HG02870 (cell line): ENCODE measurements at regions not wholly inside any gene's neighbourhood (a gene's known extent, or its start where the extent isn't known, plus 50 kb on each side); places are given as distances from the start of the nearest gene placed in this dataset.

Experiments
- ATAC-seq: cut with Tn5 transposase; IDR thresholded peaks from one replicate; pipeline ENCODE4 v1.9.1; 2021; ENCODE audit warnings: mild to moderate bottlenecking, moderate library complexity; ENCODE audit not compliant: unreplicated experiment

- peak; percentile 22 for ATAC-seq
Measured at GRCh38 chr10:88082391-88082790, 219.0 kb downstream of the PTEN start.

- peak; percentile 71 for ATAC-seq
Measured at GRCh38 chr10:88082806-88083596, 219.6 kb downstream of the PTEN start.

GRCh38 chr10:88083597-88083989, 220.2 kb downstream of the PTEN start:
- ATAC-seq = no peak

- ATAC-seq = no peak
Measured at GRCh38 chr10:88086187-88086960, 222.9 kb downstream of the PTEN start.

GRCh38 chr10:88088441-88089340, 225.3 kb downstream of the PTEN start:
- ATAC-seq = no peak

GRCh38 chr10:88089498-88089897, 226.1 kb downstream of the PTEN start:
- ATAC-seq = no peak

- peak; percentile 41 for ATAC-seq
Measured at GRCh38 chr10:88090568-88091214, 227.3 kb downstream of the PTEN start.

GRCh38 chr10:88091490-88092061, 228.2 kb downstream of the PTEN start:
- peak; percentile 68 for ATAC-seq

GRCh38 chr10:88092265-88092664, 228.8 kb downstream of the PTEN start:
- ATAC-seq = no peak

GRCh38 chr10:88092973-88093372, 229.5 kb downstream of the PTEN start:
- ATAC-seq = no peak

GRCh38 chr10:88094795-88095194, 231.4 kb downstream of the PTEN start:
- ATAC-seq = no peak

GRCh38 chr10:88095223-88095721, 231.8 kb downstream of the PTEN start:
- no peak for ATAC-seq

- ATAC-seq = no peak
Measured at GRCh38 chr10:88095778-88096431, 232.5 kb downstream of the PTEN start.

- no peak for ATAC-seq
Measured at GRCh38 chr10:88097092-88097516, 233.7 kb downstream of the PTEN start.

- no peak for ATAC-seq
Measured at GRCh38 chr10:88097536-88097935, 234.1 kb downstream of the PTEN start.

GRCh38 chr10:88100281-88100680, 236.9 kb downstream of the PTEN start:
- no peak for ATAC-seq

GRCh38 chr10:88101666-88102065, 238.2 kb downstream of the PTEN start:
- no peak for ATAC-seq

GRCh38 chr10:88103576-88103975, 240.2 kb downstream of the PTEN start:
- no peak for ATAC-seq

- no peak for ATAC-seq
Measured at GRCh38 chr10:88104223-88104622, 240.8 kb downstream of the PTEN start.

GRCh38 chr10:88106366-88106765, 242.9 kb downstream of the PTEN start:
- no peak for ATAC-seq
